ENCODE measurements at regions not wholly inside any gene's neighbourhood (a gene's known extent, or its start where the extent isn't known, plus 50 kb on each side); places are given as distances from the start of the nearest gene placed in this dataset.

GRCh38 chr7:145557805-145558204 is 558.8 kb upstream of the CNTNAP2 start:
- TF ChIP-seq CTCF (IDR thresholded peaks at IDR 0.05): no peak
- no peak for TF ChIP-seq EZH2 (IDR thresholded peaks at IDR 0.05; ENCODE audit: borderline replicate concordance, insufficient read depth, low read depth, low read length, poor library complexity, severe bottlenecking)
